Loucy (cell line): ENCODE measurements at regions not wholly inside any gene's neighbourhood (a gene's known extent, or its start where the extent isn't known, plus 50 kb on each side); places are given as distances from the start of the nearest gene placed in this dataset.

Experiments used
- H2AFZ ChIP-seq: fragments of 200-600 bp; sonication (generic); 2 replicates; pipeline ENCODE4 v1.6.0; 2016; ENCODE audit warnings: antibody characterized with exemption, mild to moderate bottlenecking, low read length, moderate library complexity
- H3F3A ChIP-seq: fragments of 200-600 bp; 2 replicates; pipeline ENCODE4 v1.6.0; 2016; ENCODE audit warnings: antibody characterized with exemption, low read depth, mild to moderate bottlenecking
- H3K27me3 ChIP-seq: fragments of 200-600 bp; sonication (generic); 2 replicates; pipeline ENCODE4 v1.6.1; 2014; ENCODE audit warnings: low read length, mild to moderate bottlenecking; ENCODE audit not compliant: insufficient read depth, poor library complexity, severe bottlenecking
- H3K36me3 ChIP-seq: fragments of 200-600 bp; sonication (generic); 2 replicates; pipeline ENCODE4 v1.6.1; 2016; ENCODE audit warnings: low read length; ENCODE audit not compliant: insufficient read depth
- H3K4me1 ChIP-seq: fragments of 200-600 bp; sonication (generic); 2 replicates; pipeline ENCODE4 v1.5.1; 2014; ENCODE audit warnings: low read length, mild to moderate bottlenecking; ENCODE audit not compliant: insufficient read depth, poor library complexity, severe bottlenecking
- H3K4me2 ChIP-seq: fragments of 200-600 bp; sonication (generic); 2 replicates; pipeline ENCODE4 v1.6.0; 2014; ENCODE audit warnings: antibody characterized with exemption, low read length, low read depth, mild to moderate bottlenecking; ENCODE audit not compliant: poor library complexity, severe bottlenecking
- H3K4me3 ChIP-seq: fragments of 200-600 bp; sonication (generic); 2 replicates; pipeline ENCODE4 v1.5.1; 2014; ENCODE audit warnings: low read length, mild to moderate bottlenecking, mixed read lengths; ENCODE audit not compliant: poor library complexity, severe bottlenecking
- H3K79me2 ChIP-seq: fragments of 200-600 bp; sonication (generic); 2 replicates; pipeline ENCODE4 v1.6.1; 2014; ENCODE audit warnings: low read length; ENCODE audit not compliant: insufficient read depth
- H3K9ac ChIP-seq: fragments of 200-600 bp; sonication (generic); 2 replicates; pipeline ENCODE4 v1.6.0; 2014; ENCODE audit warnings: mild to moderate bottlenecking, low read depth, low read length, moderate library complexity; ENCODE audit not compliant: poor library complexity, severe bottlenecking
- H3K9me2 ChIP-seq: fragments of 200-600 bp; sonication (generic); replicated peaks from 2 replicates; pipeline ENCODE4 v1.6.1; 2016; ENCODE audit warnings: low read depth, low read length, mixed read lengths
- H3K9me3 ChIP-seq: fragments of 200-600 bp; sonication (generic); 2 replicates; pipeline ENCODE4 v1.6.1; 2014; ENCODE audit warnings: mild to moderate bottlenecking, antibody characterized with exemption, low read length, low read depth; ENCODE audit not compliant: insufficient read depth
- H4K20me1 ChIP-seq: fragments of 200-600 bp; sonication (generic); 2 replicates; pipeline ENCODE4 v1.6.0; 2014; ENCODE audit warnings: antibody characterized with exemption, low read length, mild to moderate bottlenecking; ENCODE audit not compliant: insufficient read depth, poor library complexity, severe bottlenecking
- CTCF ChIP-seq: fragments of 200-600 bp; sonication (generic); conservative IDR thresholded peaks from 2 replicates; pipeline ENCODE4 v1.5.1; 2014; ENCODE audit warnings: mild to moderate bottlenecking, antibody characterized with exemption, low read length
- EZH2phosphoT487 ChIP-seq: fragments of 200-600 bp; IDR thresholded peaks from 2 replicates; pipeline ENCODE4 v1.6.1; 2018; ENCODE audit warnings: antibody characterized with exemption, mild to moderate bottlenecking, moderate library complexity, borderline replicate concordance

- H3F3A ChIP-seq: no peaks in the 10 kb centered on the region
Observed at GRCh38 chr10:106214243-106214642, 950.3 kb downstream of the SORCS1 start.

GRCh38 chr10:106213493-106213892 lies 951.0 kb downstream of the SORCS1 start:
- Histone ChIP-seq H4K20me1 (no peaks in the 10 kb centered on the region), H3K4me2 (no peak overlapping the region), H3K9ac (no peak overlapping the region), H3K4me1 (no peaks in the 10 kb centered on the region), H3K79me2 (no peaks in the 10 kb centered on the region), H3K9me3 (no peaks in the 10 kb centered on the region), H3K27me3 (no peaks in the 10 kb centered on the region), H3F3A (no peaks in the 10 kb centered on the region), H2AFZ (no peak overlapping the region), H3K4me3 (no peak overlapping the region), H3K9me2 (no peaks in the 10 kb centered on the region), H3K36me3 (no peaks in the 10 kb centered on the region)
- no peak for TF ChIP-seq CTCF
- TF ChIP-seq EZH2phosphoT487: no peak

More at GRCh38 chr10:106214243-106214642, 950.3 kb downstream of the SORCS1 start:
- H2AFZ ChIP-seq: no peak overlapping the region
- no peak overlapping the region for H3K4me3 ChIP-seq
- H3K79me2 ChIP-seq: no peaks in the 10 kb centered on the region
- no peaks in the 10 kb centered on the region for H4K20me1 ChIP-seq
- no peaks in the 10 kb centered on the region for H3K4me1 ChIP-seq
- H3K9me2 ChIP-seq: no peaks in the 10 kb centered on the region
- no peak for TF ChIP-seq EZH2phosphoT487
- no peak for TF ChIP-seq CTCF
- H3K27me3 ChIP-seq: no peaks in the 10 kb centered on the region
- no peak overlapping the region for H3K4me2 ChIP-seq
- H3K36me3 ChIP-seq: no peaks in the 10 kb centered on the region
- no peaks in the 10 kb centered on the region for H3K9me3 ChIP-seq
- no peak overlapping the region for H3K9ac ChIP-seq

GRCh38 chr10:106198275-106198674 lies 966.2 kb downstream of the SORCS1 start:
- H3K27me3 ChIP-seq: no peaks in the 10 kb centered on the region
- H3K36me3 ChIP-seq: no peaks in the 10 kb centered on the region
- H3K9me2 ChIP-seq: no peaks in the 10 kb centered on the region
- H3K9ac ChIP-seq: no peak overlapping the region
- H3K79me2 ChIP-seq: no peaks in the 10 kb centered on the region
- H3F3A ChIP-seq: no peaks in the 10 kb centered on the region
- H3K4me2 ChIP-seq: no peak overlapping the region
- H3K4me3 ChIP-seq: no peak overlapping the region
- H3K4me1 ChIP-seq: no peaks in the 10 kb centered on the region
- H3K9me3 ChIP-seq: no peaks in the 10 kb centered on the region
- no peak overlapping the region for H2AFZ ChIP-seq
- TF ChIP-seq EZH2phosphoT487 (no peak), CTCF (no peak)
- no peaks in the 10 kb centered on the region for H4K20me1 ChIP-seq
